ENCODE measurements at regions not wholly inside any gene's neighbourhood (a gene's known extent, or its start where the extent isn't known, plus 50 kb on each side); places are given as distances from the start of the nearest gene placed in this dataset.

DNA sequence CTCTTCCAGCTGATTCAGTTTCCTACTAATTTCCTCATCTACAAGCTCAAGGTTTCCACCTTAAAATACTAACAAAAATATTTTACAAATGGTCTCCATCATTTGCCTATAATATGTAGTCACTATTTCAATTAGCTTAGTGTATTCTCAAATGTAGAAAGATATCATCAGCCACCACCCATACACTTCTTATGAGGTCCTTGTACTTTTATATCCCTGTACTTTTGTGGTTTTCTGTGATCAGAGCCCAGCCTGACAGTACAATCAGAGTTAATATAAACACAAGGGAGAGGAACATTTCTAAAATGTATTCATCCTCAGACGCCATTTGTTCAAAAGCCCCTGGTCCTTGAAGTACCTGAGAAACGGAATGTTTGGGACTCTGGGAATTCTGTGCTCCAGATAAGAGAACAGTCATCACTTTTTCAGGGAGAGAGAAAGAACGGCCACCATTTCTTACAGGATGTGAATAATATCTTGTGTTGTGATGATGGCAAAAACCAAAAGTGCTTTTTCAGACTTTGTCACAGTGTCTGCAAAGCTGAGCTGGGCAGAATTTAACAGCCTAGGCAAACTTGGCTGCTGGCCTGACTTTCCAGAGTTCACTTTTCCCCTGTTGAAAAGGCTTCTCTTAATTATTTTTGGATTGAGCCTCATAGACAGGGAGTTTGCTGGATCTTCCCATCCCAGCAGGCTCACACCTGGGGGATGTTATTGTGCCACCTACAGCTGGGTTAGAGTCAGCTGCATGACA lies 361.7 kb upstream of the ACVR2A start:
- DNase-seq (ENCODE audit: extremely low read depth, low read depth, low spot score) = no peak

DNA sequence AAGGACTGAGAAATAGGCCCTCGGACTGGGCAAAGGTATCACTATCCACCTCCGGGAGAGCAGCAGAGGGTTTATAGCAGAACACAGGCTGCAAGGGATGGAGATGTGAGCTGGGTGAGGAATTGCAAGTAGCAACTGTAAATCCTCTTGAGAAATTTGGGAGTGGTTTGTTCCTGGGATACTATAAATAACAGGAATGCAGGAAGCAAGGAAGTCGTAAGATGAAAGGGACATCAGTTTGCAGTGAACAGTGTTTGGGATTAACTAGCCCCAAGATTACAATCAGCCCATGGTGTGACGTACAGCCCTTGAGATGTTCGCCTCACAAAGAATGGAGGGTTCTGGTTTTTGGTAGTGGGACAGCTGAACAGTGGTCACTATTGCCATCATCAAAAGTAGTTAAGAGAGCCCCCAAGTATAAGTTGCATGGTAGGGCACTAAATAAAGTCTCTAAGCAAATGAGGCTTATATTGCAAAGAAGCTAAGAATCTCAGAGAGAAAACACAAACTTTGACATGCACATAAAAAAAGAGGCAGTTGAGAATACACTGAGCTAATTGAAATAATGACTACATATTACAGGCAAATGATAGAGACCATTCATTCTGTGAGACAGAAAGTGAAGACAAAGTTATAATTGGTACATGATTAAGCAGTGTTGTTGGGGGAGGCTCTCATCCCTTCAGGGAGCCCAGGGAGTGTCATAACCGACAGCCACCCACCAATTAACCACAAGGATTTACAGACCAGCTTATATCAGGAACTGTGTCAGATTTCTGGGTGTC lies 362.5 kb upstream of the ACVR2A start:
- DNase-seq (ENCODE audit: extremely low read depth, low read depth, low spot score) = no peak

DNA sequence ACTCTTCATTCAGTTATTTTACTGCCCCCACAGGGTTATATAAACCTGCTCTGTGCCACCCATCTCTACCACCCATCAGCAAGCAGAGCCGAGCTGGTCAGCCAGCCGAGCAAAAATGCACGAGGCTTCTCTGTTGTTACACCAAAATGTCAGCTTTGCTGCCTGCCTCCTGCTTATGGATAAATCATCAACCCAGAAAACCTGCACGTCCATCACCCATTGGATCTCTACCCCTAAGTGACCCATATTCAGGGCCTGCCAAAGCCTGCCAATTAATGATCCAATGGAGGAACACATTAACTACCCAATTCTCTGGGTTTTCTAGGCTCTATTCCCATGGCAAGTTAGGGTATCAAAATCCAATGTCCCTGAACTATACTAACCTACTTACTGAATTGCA lies 365.5 kb upstream of the ACVR2A start:
- no peak for DNase-seq (ENCODE audit: extremely low read depth, low read depth, low spot score)

DNA sequence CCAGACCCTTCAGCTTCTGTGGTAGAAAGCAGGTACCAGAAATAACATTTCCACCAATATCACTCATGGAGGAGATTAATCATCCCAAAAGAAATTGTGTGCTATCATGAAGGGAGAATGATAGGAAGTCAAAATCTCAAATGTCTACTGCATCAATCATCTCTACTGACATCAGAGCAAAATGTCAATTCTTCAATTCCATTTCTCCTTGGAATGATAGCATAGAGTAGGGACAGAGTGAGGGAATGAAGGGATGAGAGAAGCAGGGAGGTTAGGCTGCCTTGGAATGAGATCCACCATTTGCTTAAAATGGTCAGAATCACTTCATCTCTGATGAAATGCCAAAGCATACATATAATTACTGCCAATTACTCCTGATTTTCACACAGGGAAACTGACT lies 371.8 kb upstream of the ACVR2A start:
- DNase-seq (ENCODE audit: extremely low read depth, low read depth, low spot score) = no peak

DNA sequence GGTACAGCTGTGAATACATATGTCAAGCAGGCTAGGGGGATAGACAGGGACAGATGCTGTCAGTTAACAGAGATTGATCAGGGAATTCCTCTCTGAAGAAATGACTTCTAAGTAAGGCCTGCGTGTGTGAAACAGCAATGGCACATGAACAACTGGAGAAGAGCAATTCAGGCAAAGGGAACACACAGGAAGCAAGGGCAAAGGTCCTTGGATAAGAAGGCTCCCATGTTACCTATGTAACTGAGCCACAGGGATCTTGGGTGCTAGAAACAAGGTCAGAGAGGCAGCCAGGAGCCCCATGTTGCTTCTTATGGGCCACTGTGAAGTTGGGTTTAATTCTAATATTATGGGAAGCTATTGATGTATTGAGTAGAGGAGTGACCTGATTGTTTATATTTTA lies 373.7 kb upstream of the ACVR2A start:
- DNase-seq (ENCODE audit: extremely low read depth, low read depth, low spot score) = no peak

DNA sequence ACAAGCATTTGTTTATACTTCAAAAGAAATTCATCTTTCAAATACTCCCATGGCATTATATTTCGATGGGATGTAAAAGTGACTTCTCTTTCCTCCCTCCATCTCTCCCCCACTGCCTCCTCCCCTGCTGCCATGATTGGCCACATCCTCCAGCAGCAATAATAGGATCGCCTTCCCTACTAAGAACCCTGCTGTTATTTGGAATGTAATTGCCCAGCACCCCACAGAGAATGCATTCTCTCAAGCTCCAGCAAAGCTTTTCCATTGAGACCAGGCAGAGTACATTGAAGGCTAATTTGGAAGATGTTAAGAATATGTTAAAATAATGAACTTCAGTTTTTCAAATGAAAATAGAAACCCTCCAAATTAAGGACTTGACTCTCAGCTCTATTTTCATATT lies 375.4 kb upstream of the ACVR2A start:
- DNase-seq (ENCODE audit: extremely low read depth, low read depth, low spot score) = no peak

DNA sequence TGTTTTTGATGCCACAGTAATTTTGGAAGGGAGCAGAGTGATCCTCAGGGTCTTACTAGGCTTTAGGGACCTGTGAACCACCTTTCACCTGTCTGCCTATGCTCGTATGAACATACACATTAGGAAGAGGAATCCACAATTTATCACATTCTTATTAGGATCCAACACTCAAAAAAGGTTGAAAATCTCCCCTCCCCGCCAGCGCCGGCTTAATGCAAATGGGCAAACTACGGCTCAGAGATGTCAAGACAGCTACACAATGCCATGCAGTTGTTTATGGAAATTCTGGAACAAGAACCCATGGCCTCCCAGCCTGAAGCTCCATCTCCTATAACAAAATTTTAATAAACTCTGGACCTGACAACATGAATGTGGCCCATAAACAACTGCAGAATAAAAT lies 375.9 kb upstream of the ACVR2A start:
- DNase-seq (ENCODE audit: extremely low read depth, low read depth, low spot score) = no peak

DNA sequence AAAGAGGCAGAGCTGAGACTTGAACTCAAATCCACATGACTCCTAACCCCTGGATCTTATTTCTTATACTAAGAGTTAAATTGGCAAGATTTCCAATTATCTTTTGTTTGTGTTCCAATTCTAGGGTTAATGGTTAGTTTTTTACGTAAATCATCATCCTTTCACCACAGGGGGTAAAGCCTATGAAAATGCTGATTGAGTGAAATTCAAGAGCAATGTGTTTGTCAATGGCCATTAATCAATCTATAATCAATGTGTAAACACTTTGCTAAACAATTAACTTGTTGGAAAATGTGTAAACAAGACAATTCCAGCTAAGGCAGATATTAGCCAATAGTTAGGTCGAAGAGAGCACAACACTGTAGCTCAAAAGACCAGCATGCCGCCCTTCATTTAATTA lies 376.5 kb upstream of the ACVR2A start:
- no peak for DNase-seq (ENCODE audit: extremely low read depth, low read depth, low spot score)

DNA sequence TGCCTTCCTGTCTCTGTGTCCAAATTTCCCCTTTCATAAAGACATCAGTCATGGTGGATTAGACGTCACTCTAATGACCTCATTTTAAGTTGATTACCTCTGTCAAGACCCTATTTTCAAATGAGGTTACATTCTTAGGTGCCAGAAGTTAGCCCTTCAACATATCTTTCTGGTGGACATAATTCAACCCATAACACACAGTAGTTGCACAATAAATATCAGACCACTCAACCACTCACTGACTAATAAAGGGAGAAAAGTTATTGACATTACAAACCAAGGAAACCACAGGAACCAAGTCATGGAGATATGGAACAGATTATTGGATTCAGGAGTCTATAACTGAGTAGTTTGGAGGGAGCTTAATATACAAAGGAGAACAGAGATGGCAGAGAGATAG lies 377.4 kb upstream of the ACVR2A start:
- DNase-seq (ENCODE audit: extremely low read depth, low read depth, low spot score) = no peak

DNA sequence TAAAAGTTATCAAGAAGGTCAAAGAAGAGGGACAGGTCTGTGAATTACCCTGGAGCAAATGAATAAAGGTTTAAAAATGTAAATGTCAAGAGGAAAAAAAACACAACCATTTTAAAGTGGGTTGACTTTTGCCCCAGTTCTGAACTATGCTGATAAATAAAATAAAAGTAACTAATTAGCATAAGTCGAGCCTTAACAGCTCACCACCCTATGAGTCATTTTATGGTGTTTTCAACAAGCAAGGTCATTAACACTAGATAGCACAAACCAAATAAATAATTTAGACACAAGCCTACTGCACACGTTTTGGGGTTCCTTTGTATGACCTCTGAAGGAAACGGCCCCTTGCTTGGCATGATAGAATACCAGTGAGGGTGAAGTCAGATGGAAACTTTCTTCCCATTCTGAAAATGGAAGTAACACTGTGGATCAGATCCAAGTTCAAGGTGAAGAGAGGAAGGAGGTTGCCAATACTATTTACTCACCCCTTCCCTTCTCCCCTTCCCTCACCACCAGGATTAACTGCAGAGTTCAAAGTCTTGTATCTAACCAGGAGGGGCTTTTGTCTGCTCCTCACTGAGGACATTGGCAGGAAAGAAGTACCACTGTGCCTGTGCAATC lies 380.0 kb upstream of the ACVR2A start:
- no peak for DNase-seq (ENCODE audit: extremely low read depth, low read depth, low spot score)

DNA sequence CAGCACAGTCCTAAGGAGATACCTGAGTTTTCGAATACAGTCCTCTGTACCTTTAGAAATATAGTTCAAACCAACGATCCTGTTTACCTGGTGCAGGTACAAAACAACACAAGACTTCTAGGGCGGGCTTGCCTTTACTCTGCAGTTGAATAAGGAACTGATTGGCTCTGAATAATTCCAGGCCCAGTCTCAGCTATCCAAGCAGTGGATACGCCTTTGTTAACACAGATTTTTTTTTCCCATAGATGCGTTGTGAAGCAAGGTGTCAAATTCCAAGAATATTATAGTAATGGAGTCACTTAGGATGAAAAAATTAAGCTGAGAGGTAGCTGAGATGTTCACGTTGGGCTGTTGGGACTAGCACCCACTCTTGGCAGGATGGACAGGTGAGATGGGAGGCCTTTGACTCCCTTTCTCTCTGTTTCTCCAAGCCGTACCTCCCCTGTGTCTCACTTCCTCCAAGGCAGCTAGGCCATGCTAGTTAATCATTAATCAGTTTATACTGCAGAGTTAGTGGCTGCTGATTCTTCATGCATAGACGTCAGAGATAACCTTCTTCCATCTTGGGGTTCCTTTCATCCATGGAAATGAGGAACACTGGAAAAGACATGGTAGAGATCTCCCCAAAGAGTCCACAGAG lies 380.8 kb upstream of the ACVR2A start:
- DNase-seq (ENCODE audit: extremely low read depth, low read depth, low spot score) = no peak

DNA sequence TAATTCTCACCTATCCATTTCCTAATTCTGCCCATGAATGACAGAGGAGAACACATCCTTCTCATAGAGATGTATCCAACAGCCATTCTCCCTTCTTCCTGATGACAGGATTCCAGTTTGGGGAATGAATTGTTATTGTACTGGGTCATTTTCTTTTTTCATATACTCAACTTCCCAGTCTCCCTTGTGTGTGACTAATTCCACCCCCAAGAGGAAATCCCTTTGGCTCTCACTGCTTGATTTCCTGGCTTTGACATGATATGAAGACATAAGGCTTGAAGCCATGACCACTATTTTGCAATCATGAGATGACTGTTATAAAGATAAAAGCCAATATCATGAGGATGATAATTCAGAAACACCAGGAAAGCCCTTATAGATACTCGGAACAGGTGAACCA lies 384.7 kb upstream of the ACVR2A start:
- DNase-seq (ENCODE audit: extremely low read depth, low read depth, low spot score) = no peak

DNA sequence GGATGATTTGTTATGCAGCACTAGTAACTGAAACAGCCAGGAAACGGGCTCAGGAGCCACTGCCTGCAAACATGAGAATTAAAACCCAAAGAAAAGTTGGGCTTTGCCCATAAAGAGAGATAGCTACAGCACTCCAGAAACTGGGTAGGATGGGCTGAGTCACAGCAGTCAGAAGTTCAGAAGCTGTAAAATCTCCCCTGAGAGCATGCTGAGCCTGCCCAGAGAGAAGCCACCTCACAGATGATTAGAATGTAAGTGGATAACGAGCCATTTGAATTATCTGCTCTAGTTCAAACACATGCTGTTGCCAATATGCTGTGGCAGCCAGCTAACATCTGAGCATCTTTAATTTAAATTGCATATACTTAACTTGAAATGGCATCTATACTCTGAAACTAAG lies 388.1 kb upstream of the ACVR2A start:
- no peak for DNase-seq (ENCODE audit: extremely low read depth, low read depth, low spot score)

DNA sequence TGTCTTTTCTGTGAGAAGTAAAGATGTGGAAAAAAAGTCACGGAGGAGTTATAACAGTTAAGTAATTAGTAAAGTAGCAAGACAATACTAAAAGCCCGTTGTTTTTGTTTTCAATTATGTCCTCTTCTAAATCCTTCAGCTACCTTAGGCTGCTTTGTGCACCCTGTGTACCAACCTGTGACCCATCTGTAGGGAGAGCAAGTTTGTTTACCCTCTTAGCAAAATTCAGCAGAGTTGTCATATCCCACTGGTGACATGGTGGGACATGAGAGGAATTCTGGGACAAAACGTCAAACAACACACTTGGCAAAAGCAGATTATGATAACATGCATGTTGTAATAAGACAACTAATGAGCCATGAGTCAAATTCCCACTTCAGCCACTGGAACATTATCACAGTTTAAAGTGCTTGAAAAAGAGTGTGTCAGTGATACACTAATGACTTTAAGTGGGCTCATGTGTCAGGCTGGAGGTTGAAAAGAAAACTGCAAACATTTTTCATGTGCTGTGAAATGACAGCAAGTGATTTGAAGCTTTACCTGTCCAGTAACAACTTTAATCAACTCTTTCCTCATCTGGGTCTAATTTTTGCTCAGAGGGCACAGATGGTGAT lies 392.8 kb upstream of the ACVR2A start:
- DNase-seq (ENCODE audit: extremely low read depth, low read depth, low spot score) = no peak

DNA sequence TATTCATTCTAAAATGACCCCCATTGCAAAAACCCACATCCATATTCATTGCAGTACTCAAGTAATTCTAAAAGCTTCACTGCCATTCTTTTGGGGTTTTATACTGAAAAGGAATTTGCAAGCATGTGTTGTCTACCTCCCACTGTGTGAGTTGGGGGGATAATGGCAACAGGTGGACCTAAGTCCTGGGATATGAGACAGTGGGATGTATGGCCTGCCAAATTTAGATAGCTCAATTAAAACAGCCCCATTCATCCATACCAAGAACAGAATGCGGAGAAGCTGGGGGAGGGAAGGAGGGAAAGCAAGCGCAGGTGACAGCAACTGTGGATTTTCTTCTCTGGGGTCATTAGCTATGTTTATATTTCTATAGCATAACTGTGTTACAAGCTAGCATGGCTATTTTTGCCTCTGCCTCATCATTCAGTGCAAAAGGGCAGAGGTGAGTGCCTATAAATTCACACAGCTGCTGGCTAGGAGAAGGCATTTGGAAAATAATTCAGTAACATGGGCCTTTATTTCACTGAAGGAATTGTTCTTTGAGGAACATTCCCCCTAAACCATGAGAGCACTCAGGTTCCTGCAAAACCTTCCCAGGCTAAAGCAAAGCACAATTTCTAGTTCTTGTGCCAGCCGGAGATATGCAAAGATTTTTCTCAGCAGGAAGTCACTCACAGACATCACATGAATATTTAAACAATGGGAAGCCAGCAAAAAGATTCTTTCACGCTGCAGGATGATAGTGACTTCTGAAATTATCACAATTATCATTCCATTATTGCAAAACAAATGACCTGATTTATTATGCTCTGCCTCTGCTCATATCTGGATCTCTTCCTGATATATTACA lies 393.9 kb upstream of the ACVR2A start:
- no peak for DNase-seq (ENCODE audit: extremely low read depth, low read depth, low spot score)

DNA sequence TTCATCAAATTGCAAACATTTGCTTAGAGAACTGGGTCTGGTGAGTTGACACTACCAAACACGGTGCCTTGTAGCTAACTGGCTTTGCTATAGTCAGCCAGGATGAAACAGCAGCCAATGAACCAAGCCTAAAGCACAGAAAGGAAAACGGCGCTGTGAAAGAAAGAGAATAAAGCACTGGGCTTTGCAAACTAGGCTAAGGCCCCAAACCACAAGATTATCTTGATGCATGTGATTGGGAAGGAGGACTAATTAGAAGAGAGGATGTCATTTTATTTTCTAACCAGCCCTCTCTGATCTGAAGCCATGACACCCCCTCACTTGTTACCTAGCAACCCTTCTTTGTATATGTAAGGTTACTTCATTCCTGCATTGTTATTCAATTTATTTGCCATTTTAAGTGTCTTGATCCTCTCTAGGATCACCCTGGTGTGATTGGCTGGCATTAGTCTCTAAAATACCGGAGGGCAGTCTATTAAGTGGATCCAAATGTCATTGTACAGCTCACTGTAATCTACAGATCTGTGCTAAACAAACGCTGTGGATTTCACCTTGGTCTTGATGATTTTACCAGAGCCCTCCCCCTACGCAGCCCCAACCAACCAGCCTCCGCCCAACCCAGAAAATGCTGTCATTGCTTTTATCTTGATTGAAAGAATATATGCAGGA lies 395.4 kb upstream of the ACVR2A start:
- DNase-seq (ENCODE audit: extremely low read depth, low read depth, low spot score) = no peak

DNA sequence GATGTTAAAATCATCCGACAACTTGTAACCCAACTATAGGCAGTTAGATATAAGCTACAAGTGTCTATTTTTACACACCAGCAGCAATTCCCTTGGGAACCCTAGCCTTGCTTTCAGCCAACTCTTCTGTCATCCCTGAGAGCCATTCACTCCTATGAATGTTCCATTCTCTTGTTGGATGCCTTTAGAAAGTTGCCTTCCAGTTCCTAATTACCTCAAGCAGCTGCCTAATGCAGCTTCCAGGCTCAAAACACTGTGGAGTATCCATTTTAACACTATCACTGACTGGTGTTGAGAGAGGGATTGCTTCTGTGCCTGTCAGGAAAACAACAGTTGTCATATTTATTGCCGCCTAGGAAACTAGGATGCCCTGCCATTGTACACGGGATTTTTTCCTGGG lies 402.0 kb upstream of the ACVR2A start:
- no peak for DNase-seq (ENCODE audit: extremely low read depth, low read depth, low spot score)

DNA sequence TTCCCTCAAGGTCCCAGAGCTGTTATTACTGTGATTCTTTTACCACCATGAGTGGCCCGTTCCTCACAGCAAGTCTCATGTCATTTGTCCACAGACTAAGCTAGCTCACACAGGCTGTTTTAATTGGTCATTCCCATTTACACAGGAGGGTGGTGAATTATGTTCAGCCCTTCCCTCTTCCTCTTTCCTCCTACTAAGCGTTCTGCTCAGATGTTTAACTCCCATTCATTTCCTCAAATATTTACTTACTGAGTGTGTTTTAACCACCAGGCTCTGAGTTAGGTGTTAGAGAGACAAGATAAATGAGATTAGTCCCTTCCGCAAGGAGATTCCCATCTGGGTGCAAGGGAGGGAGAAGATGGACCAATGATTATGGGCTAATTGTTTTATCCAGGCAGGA lies 403.6 kb upstream of the ACVR2A start:
- DNase-seq (ENCODE audit: extremely low read depth, low read depth, low spot score) = no peak

DNA sequence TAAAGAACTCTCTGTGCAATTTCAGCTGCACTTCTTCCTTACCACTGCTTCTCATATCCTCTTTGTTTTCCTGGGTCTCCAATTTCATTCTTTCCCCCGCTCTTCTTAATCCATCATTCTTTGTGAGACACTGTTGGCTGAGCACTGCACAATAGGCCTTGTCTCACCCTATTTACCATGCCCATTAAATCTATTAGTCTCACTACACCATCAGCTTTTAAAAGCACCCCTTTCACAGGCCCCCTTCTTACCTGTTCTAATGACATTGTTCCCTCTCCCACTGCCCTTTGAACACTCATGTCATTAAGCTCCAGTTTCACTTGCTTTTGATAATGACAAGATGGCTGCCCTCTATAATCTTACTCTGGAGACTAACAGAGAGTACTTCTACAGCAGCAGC lies 404.1 kb upstream of the ACVR2A start:
- DNase-seq (ENCODE audit: extremely low read depth, low read depth, low spot score) = no peak

DNA sequence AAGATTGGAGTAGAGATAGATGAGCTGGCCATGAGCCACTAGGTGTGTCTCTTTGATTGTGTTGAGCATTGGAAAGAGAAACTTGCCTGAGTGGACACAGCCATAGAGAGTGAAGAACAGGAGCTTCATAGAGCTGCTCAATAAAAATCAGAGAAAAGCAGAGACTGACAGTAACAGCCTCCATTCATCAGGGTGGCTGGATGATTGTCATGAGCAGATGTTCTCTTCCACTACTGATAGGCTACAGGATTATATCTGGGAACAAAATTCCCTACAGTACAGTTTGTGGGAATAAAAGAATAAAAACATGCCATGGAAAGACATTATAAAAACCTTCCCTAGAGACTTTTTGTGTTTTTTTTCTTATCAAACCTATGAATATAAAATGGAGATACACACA lies 404.8 kb upstream of the ACVR2A start:
- DNase-seq (ENCODE audit: extremely low read depth, low read depth, low spot score) = no peak

Measured in glomerular endothelial cell (primary cell).